ENCODE measurements at regions not wholly inside any gene's neighbourhood (a gene's known extent, or its start where the extent isn't known, plus 50 kb on each side); places are given as distances from the start of the nearest gene placed in this dataset.

DNA sequence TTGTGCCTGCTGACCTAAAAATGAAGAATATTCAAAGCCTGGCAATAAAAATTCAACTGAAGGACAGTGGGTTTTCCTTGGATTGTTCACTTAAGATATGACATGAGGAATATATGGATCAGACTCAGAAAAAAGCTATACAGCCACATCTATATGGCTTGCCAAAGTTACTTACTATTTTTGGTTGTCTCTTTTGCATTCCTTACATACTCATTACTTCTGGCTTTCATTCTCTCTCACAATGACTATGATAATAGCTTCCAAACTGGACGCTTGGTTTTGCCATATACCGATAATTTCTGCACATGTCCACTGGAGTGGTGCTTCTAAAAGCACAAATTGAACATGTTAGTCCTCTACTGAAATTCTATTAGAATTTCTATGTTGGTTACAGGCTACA lies 664.9 kb downstream of the CDH8 start:
- WGBS, 2 donors: 88 to 89% methylated on average over 2 of the region's 2 CpGs
- DNase-seq: no peak
- no peak for TF ChIP-seq EP300 (IDR thresholded peaks at IDR 0.05)
- no peak for TF ChIP-seq POLR2AphosphoS5 (IDR thresholded peaks at IDR 0.05)
- no peak for TF ChIP-seq POLR2A (IDR thresholded peaks at IDR 0.05)
- TF ChIP-seq, protein P1, sequence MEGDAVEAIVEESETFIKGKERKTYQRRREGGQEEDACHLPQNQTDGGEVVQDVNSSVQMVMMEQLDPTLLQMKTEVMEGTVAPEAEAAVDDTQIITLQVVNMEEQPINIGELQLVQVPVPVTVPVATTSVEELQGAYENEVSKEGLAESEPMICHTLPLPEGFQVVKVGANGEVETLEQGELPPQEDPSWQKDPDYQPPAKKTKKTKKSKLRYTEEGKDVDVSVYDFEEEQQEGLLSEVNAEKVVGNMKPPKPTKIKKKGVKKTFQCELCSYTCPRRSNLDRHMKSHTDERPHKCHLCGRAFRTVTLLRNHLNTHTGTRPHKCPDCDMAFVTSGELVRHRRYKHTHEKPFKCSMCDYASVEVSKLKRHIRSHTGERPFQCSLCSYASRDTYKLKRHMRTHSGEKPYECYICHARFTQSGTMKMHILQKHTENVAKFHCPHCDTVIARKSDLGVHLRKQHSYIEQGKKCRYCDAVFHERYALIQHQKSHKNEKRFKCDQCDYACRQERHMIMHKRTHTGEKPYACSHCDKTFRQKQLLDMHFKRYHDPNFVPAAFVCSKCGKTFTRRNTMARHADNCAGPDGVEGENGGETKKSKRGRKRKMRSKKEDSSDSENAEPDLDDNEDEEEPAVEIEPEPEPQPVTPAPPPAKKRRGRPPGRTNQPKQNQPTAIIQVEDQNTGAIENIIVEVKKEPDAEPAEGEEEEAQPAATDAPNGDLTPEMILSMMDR (IDR thresholded peaks at IDR 0.05): no peak
- Histone ChIP-seq H3K27ac (no peak overlapping the region), H3K27me3 (no peaks in the 10 kb centered on the region), H3K4me3 (no peak overlapping the region), H3K9me3 (no peaks in the 10 kb centered on the region), H3K4me1 (no peaks in the 10 kb centered on the region), H3K36me3 (no peaks in the 10 kb centered on the region)
- intact Hi-C loops (cut with DNase I): no loop called here

DNA sequence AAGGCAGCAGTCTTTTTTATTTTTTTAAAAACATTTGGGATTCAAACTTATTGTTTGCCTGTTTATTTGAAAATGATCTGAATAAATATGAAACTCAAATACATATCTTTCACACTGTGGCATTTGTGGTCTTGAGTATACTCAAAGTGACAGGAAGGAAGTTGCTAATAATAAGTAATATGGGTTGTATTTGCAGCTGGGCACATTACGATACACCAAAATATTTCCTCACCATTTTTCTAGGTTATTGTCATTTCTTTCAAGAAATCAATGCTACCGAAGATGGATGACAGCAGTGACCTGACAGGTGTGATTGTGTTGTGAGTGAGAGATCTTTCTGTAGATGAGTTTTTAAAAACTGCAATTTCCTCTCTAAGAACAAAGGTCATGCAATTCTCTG lies 665.7 kb downstream of the CDH8 start:
- no peak overlapping the region for H3K27ac ChIP-seq
- H3K4me3 ChIP-seq: no peak overlapping the region
- no peaks in the 10 kb centered on the region for H3K4me1 ChIP-seq
- intact Hi-C loops (cut with DNase I): no loop called here
- no peaks in the 10 kb centered on the region for H3K9me3 ChIP-seq
- H3K27me3 ChIP-seq: no peaks in the 10 kb centered on the region
- TF ChIP-seq, protein P1 (IDR thresholded peaks at IDR 0.05): no peak
- no peak for TF ChIP-seq EP300 (IDR thresholded peaks at IDR 0.05)
- no peak for TF ChIP-seq POLR2AphosphoS5 (IDR thresholded peaks at IDR 0.05)
- TF ChIP-seq POLR2A (IDR thresholded peaks at IDR 0.05): no peak
- no peak for DNase-seq
- 55 to 79% methylated on average over 2 of the region's 2 CpGs for WGBS, 2 donors
- no peaks in the 10 kb centered on the region for H3K36me3 ChIP-seq

DNA sequence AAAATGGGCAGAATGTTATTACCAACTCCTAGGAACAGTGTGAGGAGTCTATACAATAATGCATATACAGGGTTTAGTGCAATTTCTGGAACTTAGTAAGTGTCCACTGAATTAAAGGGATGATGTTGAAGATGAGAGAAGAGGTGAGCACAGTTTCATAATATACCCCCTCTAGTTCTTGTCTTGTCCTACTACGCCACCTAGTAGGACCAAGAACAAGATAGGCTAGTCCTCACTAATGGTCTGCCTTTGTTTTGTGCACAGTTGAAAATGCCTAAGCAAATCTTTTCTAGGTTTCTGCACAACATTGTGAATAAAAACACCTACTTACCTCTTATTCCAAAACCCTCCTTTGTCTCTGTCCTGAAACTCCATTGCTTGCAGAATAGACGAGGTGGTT lies 670.2 kb downstream of the CDH8 start:
- H3K27ac ChIP-seq: no peak overlapping the region
- H3K4me3 ChIP-seq: no peak overlapping the region
- no peak for TF ChIP-seq POLR2AphosphoS5 (IDR thresholded peaks at IDR 0.05)
- TF ChIP-seq, protein P1 (IDR thresholded peaks at IDR 0.05): no peak
- TF ChIP-seq POLR2A (IDR thresholded peaks at IDR 0.05): no peak
- TF ChIP-seq EP300 (IDR thresholded peaks at IDR 0.05): no peak
- no peaks in the 10 kb centered on the region for H3K9me3 ChIP-seq
- H3K4me1 ChIP-seq: no peaks in the 10 kb centered on the region
- intact Hi-C loops (cut with DNase I): no loop called here
- no peaks in the 10 kb centered on the region for H3K36me3 ChIP-seq
- WGBS, 2 donors: 66 to 81% methylated on average over 2 of the region's 2 CpGs
- H3K27me3 ChIP-seq: no peaks in the 10 kb centered on the region
- no peak for DNase-seq

DNA sequence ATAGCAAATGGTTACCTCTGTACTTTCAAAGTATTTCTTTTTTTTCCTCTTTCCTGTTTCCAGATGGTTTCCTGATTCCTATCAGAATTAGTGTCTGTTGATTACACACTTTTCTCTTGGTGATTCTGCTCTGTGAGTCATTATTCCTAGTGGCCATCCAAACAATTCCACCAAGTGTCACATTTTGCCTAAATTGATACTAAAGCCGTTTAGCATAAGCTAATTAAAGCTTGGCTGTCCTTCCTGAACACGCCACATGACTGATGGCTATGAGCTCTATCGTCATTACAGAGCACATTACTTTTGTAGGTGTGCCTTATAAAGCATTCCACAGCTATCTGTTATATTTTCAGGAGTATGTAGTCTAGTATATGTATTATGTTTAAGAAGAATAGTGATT lies 671.2 kb downstream of the CDH8 start:
- WGBS, 2 donors: 58 to 66% methylated on average over 3 of the region's 3 CpGs
- TF ChIP-seq, protein P1 (IDR thresholded peaks at IDR 0.05): no peak
- Histone ChIP-seq H3K9me3 (no peaks in the 10 kb centered on the region), H3K4me1 (no peaks in the 10 kb centered on the region), H3K4me3 (no peak overlapping the region), H3K27me3 (no peaks in the 10 kb centered on the region), H3K27ac (no peak overlapping the region), H3K36me3 (no peaks in the 10 kb centered on the region)
- DNase-seq: no peak
- intact Hi-C loops (cut with DNase I): no loop called here

DNA sequence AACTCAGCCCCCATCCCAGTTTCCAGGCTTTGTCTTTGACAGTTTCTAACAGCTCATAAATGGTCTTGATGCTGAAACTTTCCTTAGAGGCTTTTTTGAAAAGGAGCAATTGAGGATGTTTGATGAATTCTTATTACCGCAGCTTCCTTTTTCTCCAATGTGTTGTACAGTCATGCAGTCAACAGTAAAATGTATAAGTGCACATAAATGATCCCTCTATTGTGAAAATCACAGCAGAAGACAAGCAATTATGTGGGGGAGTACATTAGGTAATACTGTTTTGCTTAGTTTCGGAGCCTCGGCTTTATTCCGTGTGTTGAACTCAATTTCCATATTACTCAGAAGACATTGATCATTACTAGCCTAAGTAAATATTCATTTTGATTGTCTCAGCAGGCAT lies 673.7 kb downstream of the CDH8 start:
- no peaks in the 10 kb centered on the region for H3K9me3 ChIP-seq
- H3K27me3 ChIP-seq: no peaks in the 10 kb centered on the region
- H3K4me1 ChIP-seq: no peaks in the 10 kb centered on the region
- H3K4me3 ChIP-seq: no peak overlapping the region
- DNase-seq: no peak
- H3K27ac ChIP-seq: no peak overlapping the region
- H3K36me3 ChIP-seq: no peaks in the 10 kb centered on the region
- 89 to 93% methylated on average over 4 of the region's 4 CpGs for WGBS, 2 donors
- TF ChIP-seq, protein P1 (IDR thresholded peaks at IDR 0.05): no peak
- TF ChIP-seq POLR2AphosphoS5 (IDR thresholded peaks at IDR 0.05) (no peak), POLR2A (IDR thresholded peaks at IDR 0.05) (no peak), EP300 (IDR thresholded peaks at IDR 0.05) (no peak)
- intact Hi-C loops (cut with DNase I): no loop called here
